HepG2 (cell line): ENCODE measurements at regions not wholly inside any gene's neighbourhood (a gene's known extent, or its start where the extent isn't known, plus 50 kb on each side); places are given as distances from the start of the nearest gene placed in this dataset.

Source experiments
- ATAC-seq: fragments of 200-7000 bp; cut with Tn5 transposase; 3 replicates; pipeline ENCODE4 v1.9.1; 2020; ENCODE audit warnings: mild to moderate bottlenecking, moderate library complexity
- BruUV-seq: library from RNA; stranded (reverse); fragments of 400-500 nt; replicated peaks from 2 replicates; lab custom pipeline; 2021; lab: Mats Ljungman, UMichigan
- CTCF ChIA-PET: fragments of 300-600 bp; formaldehyde crosslinking; extraction: SDS; loops from one replicate; lab custom pipeline; 2021; ENCODE audit warnings: low total read pairs, inconsistent platforms, low intra/inter-chr PET ratio; lab: Yijun Ruan, JAX
- POLR2A ChIA-PET: fragments of 350-600 bp; sonication (Branson Sonifier 250); formaldehyde crosslinking; loops from one replicate; lab custom pipeline; 2020; ENCODE audit warnings: antibody characterized with exemption, inconsistent platforms; lab: Yijun Ruan, JAX
- DNase-seq: peaks from one replicate; pipeline ENCODE4 v3.0.0-alpha.2; 2015; ENCODE audit warnings: low spot score
- FAIRE-seq: peaks from 3 replicates; lab custom pipeline; 2011; peaks lifted over from hg19 to GRCh38; lab: Jason Lieb, UNC
- H2AFZ ChIP-seq: one replicate; pipeline ENCODE4 v1.6.1; 2011; ENCODE audit warnings: low read length, inconsistent platforms
- H3K27ac ChIP-seq: fragments of 300-600 bp; 3 replicates; pipeline ENCODE4 v1.8.0; 2011; ENCODE audit warnings: mixed run types, mild to moderate bottlenecking, mixed read lengths, low read length, inconsistent platforms; ENCODE audit not compliant: insufficient read depth; ENCODE audit errors: extremely low read length
- H3K27me3 ChIP-seq, 2 experiments: fragments of 200-600 bp in 1 of 2; 2 replicates in 1 of 2; 3 replicates in 1 of 2; pipeline versions ENCODE4 v1.6.0 to v1.8.0; 2011; ENCODE audit warnings: low read length in 2 of 2, mild to moderate bottlenecking in 2 of 2, moderate library complexity in 2 of 2, inconsistent platforms in 1 of 2; ENCODE audit not compliant: insufficient read depth in 2 of 2, control insufficient read depth in 1 of 2
- H3K36me3 ChIP-seq, 2 experiments: fragments of 200-600 bp in 1 of 2; replicated peaks in 1 of 2; 2 replicates in 1 of 2; 3 replicates in 1 of 2; pipeline versions ENCODE4 v1.5.1 to v1.8.0; 2011; ENCODE audit warnings: low read length in 2 of 2, inconsistent platforms in 1 of 2; ENCODE audit not compliant: insufficient read depth in 2 of 2, control insufficient read depth in 1 of 2
- H3K4me1 ChIP-seq: 2 replicates; pipeline ENCODE4 v1.5.1; 2012; ENCODE audit warnings: low read length, inconsistent platforms; ENCODE audit not compliant: insufficient read depth
- H3K4me2 ChIP-seq: 2 replicates; pipeline ENCODE4 v1.6.0; 2011; ENCODE audit warnings: low read depth, low read length, inconsistent platforms
- H3K4me3 ChIP-seq, 3 experiments: fragments of 200-600 bp in 1 of 3; sonication (generic), shearing (Covaris generic) in 1 of 3; replicated peaks in 1 of 3; 2 replicates each; pipeline ENCODE4 v1.5.1; 2011 to 2016; ENCODE audit warnings: low read length in 3 of 3, inconsistent platforms in 2 of 3, low read depth in 2 of 3, mild to moderate bottlenecking in 2 of 3, control low read depth in 1 of 3, mixed read lengths in 1 of 3; ENCODE audit not compliant: insufficient read depth in 1 of 3
- H3K79me2 ChIP-seq: one replicate; pipeline ENCODE4 v1.6.1; 2011; ENCODE audit warnings: low read length, inconsistent platforms; ENCODE audit not compliant: insufficient read depth
- H3K9ac ChIP-seq: 2 replicates; pipeline ENCODE4 v1.6.0; 2011; ENCODE audit warnings: mild to moderate bottlenecking, low read depth, low read length, inconsistent platforms; ENCODE audit not compliant: insufficient read depth
- H3K9me3 ChIP-seq: 2 replicates; pipeline ENCODE4 v1.5.1; 2012; ENCODE audit warnings: mild to moderate bottlenecking, low read length
- H4K20me1 ChIP-seq: 2 replicates; pipeline ENCODE4 v1.6.0; 2011; ENCODE audit warnings: inconsistent platforms, mild to moderate bottlenecking, low read length, moderate library complexity; ENCODE audit not compliant: insufficient read depth
- ETV6 ChIP-seq: sonication (generic); formaldehyde crosslinking; conservative IDR thresholded peaks from 2 replicates; pipeline ENCODE4 v1.4.0; 2020; ENCODE audit warnings: missing genetic modification reagents
- PRPF4 ChIP-seq: fragments of 200-400 bp; formaldehyde crosslinking; IDR thresholded peaks from 2 replicates; pipeline ENCODE4 v1.6.1; 2016; ENCODE audit warnings: low read length, low read depth; ENCODE audit not compliant: poor library complexity, severe bottlenecking
- SNAPC4 ChIP-seq: sonication (generic); formaldehyde crosslinking; IDR thresholded peaks from 2 replicates; pipeline ENCODE4 v1.4.0; 2020; ENCODE audit warnings: mild to moderate bottlenecking, missing genetic modification reagents
- ZNF569 ChIP-seq: sonication (generic); formaldehyde crosslinking; IDR thresholded peaks from 2 replicates; pipeline ENCODE4 v1.5.0; 2020; ENCODE audit warnings: mild to moderate bottlenecking, missing genetic modification reagents, moderate library complexity, borderline replicate concordance
- ZNF687 ChIP-seq: sonication (generic); formaldehyde crosslinking; IDR thresholded peaks from 2 replicates; pipeline ENCODE4 v1.5.1; 2020; ENCODE audit warnings: mild to moderate bottlenecking, missing genetic modification reagents, moderate library complexity
- WGBS: methylation state at CpG from one replicate; pipeline ENCODE4 v1.1.6; 2017; ENCODE audit warnings: low lambda C conversion rate; 5-methylcytosine and 5-hydroxymethylcytosine counted together
- in situ Hi-C: cut with HindIII; loops from 2 replicates; pipeline ENCODE4 v1.10.0; 2017; ENCODE audit warnings: low pct_unique_long_range_greater_than_20kb; ENCODE audit not compliant: extremely low pct_ligation_motif_present
- intact Hi-C: fragments of 100-400 bp; cut with micrococcal nuclease; formaldehyde crosslinking; loops from one replicate; pipeline ENCODE4 v1.10.0; 2022; ENCODE audit not compliant: unreplicated experiment

DNA sequence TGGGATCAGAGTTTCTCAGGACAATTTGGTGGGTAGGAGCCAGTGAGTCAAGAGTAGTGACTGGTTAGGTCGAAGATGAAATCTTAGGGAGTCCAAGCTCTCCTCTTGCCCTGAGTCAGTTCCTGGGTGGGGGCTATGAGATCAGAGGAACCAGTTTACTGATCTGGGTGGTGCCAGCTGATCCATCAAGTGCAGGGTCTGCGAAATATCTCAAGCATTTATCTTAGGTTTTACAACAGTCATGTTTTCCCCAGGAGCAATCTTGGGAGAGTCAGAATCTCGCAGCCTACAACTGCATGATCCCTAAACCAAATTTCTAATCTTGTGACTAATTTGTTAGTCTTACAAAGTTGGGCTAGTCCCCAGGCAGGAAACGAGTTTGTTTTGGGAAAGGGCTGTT is 1833.2 kb upstream of the PCDH7 start (continued):
- no peak for TF ChIP-seq SNAPC4 (CRISPR knock-in tag)

- in situ Hi-C loops, result no loop called here
- Histone ChIP-seq H3K79me2 (no peaks in the 10 kb centered on the region), H3K27ac (no peak overlapping the region), H3K4me3 (no peak overlapping the region), H3K4me2 (no peak overlapping the region), H3K27me3 (no peaks in the 10 kb centered on the region), H3K9ac (no peak overlapping the region), H3K4me1 (no peaks in the 10 kb centered on the region), H2AFZ (no peak overlapping the region), H4K20me1 (no peaks in the 10 kb centered on the region), H3K36me3 (no peaks in the 10 kb centered on the region), H3K9me3 (peaks cover 70% of the 10 kb centered on the region)
- DNase-seq (no peak), FAIRE-seq (no peak), ATAC-seq (no peak)
- intact Hi-C loops, result no loop called here
- CTCF ChIA-PET, result no interaction called here
- 3% methylated on average over 3 of the region's 3 CpGs for WGBS
- no TSS peak for BruUV-seq
- POLR2A ChIA-PET, result no interaction called here
- TF ChIP-seq ZNF569 (CRISPR knock-in tag), result no peak
- TF ChIP-seq ZNF687, result no peak
- TF ChIP-seq PRPF4, result no peak
- no peak for TF ChIP-seq ETV6 (CRISPR knock-in tag)
Measured at GRCh38 chr4:28890949-28891775, 1829.0 kb upstream of the PCDH7 start.
